Activated CD4-positive, CD25-positive, alpha-beta regulatory T cell treated with anti-CD3 and anti-CD28 coated beads, Interleukin-2, amount 50 U/mL, for 72 hours (primary cell): ENCODE measurements at regions not wholly inside any gene's neighbourhood (a gene's known extent, or its start where the extent isn't known, plus 50 kb on each side); places are given as distances from the start of the nearest gene placed in this dataset.

Experiments
- DNase-seq: peaks from one replicate; pipeline ENCODE4 v3.0.0; 2021

GRCh38 chr1:239436286-239436685, 49.9 kb downstream of the CHRM3 start:
- no peak for DNase-seq

GRCh38 chr1:239437822-239438221, 51.5 kb downstream of the CHRM3 start:
- no peak for DNase-seq

- no peak for DNase-seq
Measured at GRCh38 chr1:239438891-239439290, 52.5 kb downstream of the CHRM3 start.

- DNase-seq = no peak
Measured at GRCh38 chr1:239443361-239443760, 57.0 kb downstream of the CHRM3 start.

GRCh38 chr1:239446611-239447010, 60.2 kb downstream of the CHRM3 start:
- DNase-seq = no peak

- DNase-seq = no peak
Measured at GRCh38 chr1:239448911-239449310, 62.5 kb downstream of the CHRM3 start.

GRCh38 chr1:239455743-239456142, 69.4 kb downstream of the CHRM3 start:
- DNase-seq = no peak

GRCh38 chr1:239456788-239457187, 70.4 kb downstream of the CHRM3 start:
- DNase-seq = no peak

GRCh38 chr1:239457491-239458143, 71.2 kb downstream of the CHRM3 start:
- no peak for DNase-seq

GRCh38 chr1:239458144-239458500, 71.8 kb downstream of the CHRM3 start:
- DNase-seq = no peak

- no peak for DNase-seq
Measured at GRCh38 chr1:239467730-239468129, 81.4 kb downstream of the CHRM3 start.

- DNase-seq = no peak
Measured at GRCh38 chr1:239478069-239478468, 91.7 kb downstream of the CHRM3 start.

- DNase-seq = no peak
Measured at GRCh38 chr1:239483391-239483790, 97.0 kb downstream of the CHRM3 start.

GRCh38 chr1:239493811-239494414, 107.5 kb downstream of the CHRM3 start:
- DNase-seq = no peak

- DNase-seq = no peak
Measured at GRCh38 chr1:239505094-239505493, 118.7 kb downstream of the CHRM3 start.

- no peak for DNase-seq
Measured at GRCh38 chr1:239507826-239508225, 121.5 kb downstream of the CHRM3 start.

- DNase-seq = no peak
Measured at GRCh38 chr1:239511875-239512274, 125.5 kb downstream of the CHRM3 start.

GRCh38 chr1:239516579-239516978, 130.2 kb downstream of the CHRM3 start:
- no peak for DNase-seq

- no peak for DNase-seq
Measured at GRCh38 chr1:239526391-239526790, 140.0 kb downstream of the CHRM3 start.

- no peak for DNase-seq
Measured at GRCh38 chr1:239527051-239527693, 140.8 kb downstream of the CHRM3 start.

GRCh38 chr1:239536165-239536849, 149.9 kb downstream of the CHRM3 start:
- DNase-seq = no peak

- no peak for DNase-seq
Measured at GRCh38 chr1:239537795-239538194, 151.4 kb downstream of the CHRM3 start.

GRCh38 chr1:239538239-239538988, 152.0 kb downstream of the CHRM3 start:
- DNase-seq = no peak
